GM12891 (cell line): ENCODE measurements at regions not wholly inside any gene's neighbourhood (a gene's known extent, or its start where the extent isn't known, plus 50 kb on each side); places are given as distances from the start of the nearest gene placed in this dataset.

ENCODE experiments used
- POLR2A ChIP-seq: IDR thresholded peaks from 2 replicates; pipeline ENCODE4 v1.6.1; 2011; ENCODE audit warnings: low read depth, low read length, control low read depth
- POLR2AphosphoS5 ChIP-seq: IDR thresholded peaks from 2 replicates; pipeline ENCODE4 v1.6.1; 2011; ENCODE audit warnings: low read depth, low read length, control low read depth
- SPI1 ChIP-seq: IDR thresholded peaks from 2 replicates; pipeline ENCODE4 v1.6.1; 2011; ENCODE audit warnings: low read depth, low read length, control low read depth
- TAF1 ChIP-seq: IDR thresholded peaks from 2 replicates; pipeline ENCODE4 v1.6.1; 2011; ENCODE audit warnings: low read depth, low read length, control low read depth

DNA sequence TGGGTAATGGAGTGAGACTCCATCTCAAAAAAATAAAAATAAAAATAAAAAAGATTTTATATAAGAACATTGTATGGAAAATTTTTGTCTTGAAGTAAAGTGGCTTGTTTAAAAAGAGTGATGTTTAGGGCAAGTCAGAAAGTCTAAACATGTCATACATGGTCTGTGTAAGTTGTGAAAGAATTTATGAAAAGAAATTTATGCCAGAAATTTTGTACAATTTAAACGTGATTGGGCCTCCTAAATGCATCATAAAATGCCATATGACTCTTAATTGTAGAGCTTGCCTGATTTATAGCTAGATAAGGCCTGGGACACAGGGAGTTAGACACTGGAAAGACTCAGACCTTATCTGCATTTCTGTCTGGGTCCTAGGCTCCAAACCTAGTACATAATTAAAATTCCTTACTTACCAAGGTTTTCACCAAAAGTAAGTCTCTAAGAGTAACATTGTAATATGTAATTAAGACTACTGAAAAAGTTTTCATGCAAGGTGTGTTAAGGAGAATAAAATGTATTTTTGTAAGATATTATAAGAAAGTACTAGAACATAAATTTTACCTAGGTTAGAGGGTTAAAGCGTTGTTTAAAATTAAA lies 110.5 kb downstream of the AASDHPPT start:
- no peak for TF ChIP-seq POLR2A
- TF ChIP-seq TAF1: no peak
- no peak for TF ChIP-seq POLR2AphosphoS5
- no peak for TF ChIP-seq SPI1
